ENCODE measurements at regions not wholly inside any gene's neighbourhood (a gene's known extent, or its start where the extent isn't known, plus 50 kb on each side); places are given as distances from the start of the nearest gene placed in this dataset.

GRCh38 chr2:2922156-2922555, 455.5 kb downstream of the EIPR1 start:
- no peak for TF ChIP-seq CTCF (IDR thresholded peaks at IDR 0.05; ENCODE audit: low read depth, low read length, missing input control)
- no peak for TF ChIP-seq REST (IDR thresholded peaks at IDR 0.05)
- TF ChIP-seq ATF3 (IDR thresholded peaks at IDR 0.05), result no peak
- TF ChIP-seq YY1 (IDR thresholded peaks at IDR 0.05), result no peak
- TF ChIP-seq SP1 (IDR thresholded peaks at IDR 0.05), result no peak

Measured in liver (tissue), 3 donors.